Mesenchymal stem cell (in vitro differentiated cells and primary cell): ENCODE measurements at regions not wholly inside any gene's neighbourhood (a gene's known extent, or its start where the extent isn't known, plus 50 kb on each side); places are given as distances from the start of the nearest gene placed in this dataset.

Source experiments
- DNase-seq: peaks from one replicate; pipeline ENCODE4 v3.0.0-alpha.2; 2013
- H2AFZ ChIP-seq: one replicate; pipeline ENCODE4 v1.6.1; 2013; ENCODE audit warnings: low read depth, mild to moderate bottlenecking, control low read depth, inconsistent platforms, low read length, moderate library complexity
- H2AK5ac ChIP-seq: 2 replicates; pipeline ENCODE4 v1.6.1; 2013; ENCODE audit warnings: low read length, moderate library complexity, mild to moderate bottlenecking, inconsistent platforms; ENCODE audit not compliant: severe bottlenecking
- H2BK120ac ChIP-seq: one replicate; pipeline ENCODE4 v1.6.1; 2013; ENCODE audit warnings: low read depth, mild to moderate bottlenecking, inconsistent platforms, low read length, moderate library complexity
- H2BK12ac ChIP-seq, 2 experiments: one replicate each; pipeline ENCODE4 v1.6.1; 2013; ENCODE audit warnings: inconsistent platforms in 2 of 2, low read length in 2 of 2, mild to moderate bottlenecking in 2 of 2, moderate library complexity in 2 of 2, control low read depth in 1 of 2
- H2BK15ac ChIP-seq: one replicate; pipeline ENCODE4 v1.6.1; 2013; ENCODE audit warnings: mild to moderate bottlenecking, low read depth, inconsistent platforms; ENCODE audit not compliant: poor library complexity, severe bottlenecking
- H2BK5ac ChIP-seq: 2 replicates; pipeline ENCODE4 v1.6.1; 2013; ENCODE audit warnings: low read depth, mild to moderate bottlenecking, low read length, control low read depth, inconsistent platforms; ENCODE audit not compliant: poor library complexity, severe bottlenecking
- H3K14ac ChIP-seq, 2 experiments: one replicate each; pipeline ENCODE4 v1.6.1; 2013; ENCODE audit warnings: inconsistent platforms in 2 of 2, low read length in 2 of 2, control low read depth in 1 of 2, mild to moderate bottlenecking in 1 of 2, moderate library complexity in 1 of 2
- H3K18ac ChIP-seq, 2 experiments: one replicate each; pipeline ENCODE4 v1.6.1; 2013; ENCODE audit warnings: inconsistent platforms in 2 of 2, low read length in 2 of 2, control low read depth in 1 of 2, low read depth in 1 of 2, mild to moderate bottlenecking in 1 of 2
- H3K23ac ChIP-seq, 2 experiments: one replicate each; pipeline ENCODE4 v1.6.1; 2013; ENCODE audit warnings: inconsistent platforms in 2 of 2, low read length in 2 of 2, mild to moderate bottlenecking in 2 of 2, moderate library complexity in 2 of 2, control low read depth in 1 of 2
- H3K27ac ChIP-seq: 2 replicates; pipeline ENCODE4 v1.5.1; 2013; ENCODE audit warnings: mild to moderate bottlenecking, moderate library complexity, low read length, control low read depth, inconsistent platforms; ENCODE audit not compliant: poor library complexity, severe bottlenecking
- H3K27me3 ChIP-seq, 2 experiments: 2 replicates each; pipeline versions ENCODE4 v1.6.1 to v1.7.0; 2013; ENCODE audit warnings: low read length in 2 of 2, mild to moderate bottlenecking in 2 of 2, moderate library complexity in 2 of 2, control low read depth in 1 of 2, inconsistent platforms in 1 of 2; ENCODE audit not compliant: control insufficient read depth in 1 of 2, insufficient read depth in 1 of 2
- H3K36me3 ChIP-seq, 2 experiments: 2 replicates each; pipeline versions ENCODE4 v1.6.1 to v1.7.0; 2013; ENCODE audit warnings: low read length in 2 of 2, control low read depth in 1 of 2, inconsistent platforms in 1 of 2, low read depth in 1 of 2, mild to moderate bottlenecking in 1 of 2; ENCODE audit not compliant: insufficient read depth in 2 of 2, control insufficient read depth in 1 of 2
- H3K4ac ChIP-seq, 2 experiments: one replicate each; pipeline ENCODE4 v1.6.1; 2013; ENCODE audit warnings: inconsistent platforms in 2 of 2, low read length in 2 of 2, mild to moderate bottlenecking in 2 of 2, moderate library complexity in 2 of 2, control low read depth in 1 of 2, low read depth in 1 of 2
- H3K4me1 ChIP-seq: 2 replicates; pipeline ENCODE4 v1.6.1; 2013; ENCODE audit warnings: low read depth, low read length, control low read depth; ENCODE audit not compliant: control insufficient read depth, insufficient read depth
- H3K4me2 ChIP-seq: 2 replicates; pipeline ENCODE4 v1.6.1; 2013; ENCODE audit warnings: low read length, mild to moderate bottlenecking, inconsistent platforms; ENCODE audit not compliant: poor library complexity, severe bottlenecking
- H3K4me3 ChIP-seq, 2 experiments: 2 replicates each; pipeline versions ENCODE4 v1.5.1 to v1.7.0; 2013; ENCODE audit warnings: low read length in 2 of 2, mild to moderate bottlenecking in 2 of 2, control low read depth in 1 of 2, low read depth in 1 of 2; ENCODE audit not compliant: insufficient read depth in 1 of 2
- H3K79me1 ChIP-seq: replicated peaks from 2 replicates; pipeline ENCODE4 v1.6.1; 2013; ENCODE audit warnings: mild to moderate bottlenecking, control low read depth, low read length, inconsistent platforms; ENCODE audit not compliant: poor library complexity, severe bottlenecking
- H3K9ac ChIP-seq: 2 replicates; pipeline ENCODE4 v1.7.0; 2013; ENCODE audit warnings: mild to moderate bottlenecking, low read length, moderate library complexity
- H3K9me3 ChIP-seq: 2 replicates; pipeline ENCODE4 v1.7.0; 2013; ENCODE audit warnings: mild to moderate bottlenecking, low read length; ENCODE audit not compliant: control insufficient read depth
- H4K8ac ChIP-seq: one replicate; pipeline ENCODE4 v1.6.1; 2013; ENCODE audit warnings: inconsistent platforms, mild to moderate bottlenecking, low read length, moderate library complexity
- H4K91ac ChIP-seq: one replicate; pipeline ENCODE4 v1.6.1; 2013; ENCODE audit warnings: mild to moderate bottlenecking, low read length, inconsistent platforms
- WGBS: methylation state at CpG from one replicate; pipeline ENCODE4 v1.1.7; 2013; ENCODE audit warnings: mixed read lengths; 5-methylcytosine and 5-hydroxymethylcytosine counted together

GRCh38 chr3:165549037-165549436 lies 288.2 kb downstream of the BCHE start:
- Histone ChIP-seq H2BK120ac (no peak overlapping the region), H3K4me3 (no peak overlapping the region), H3K4ac (no peak overlapping the region), H2BK15ac (no peak overlapping the region), H3K9me3 (peaks cover 12% of the 10 kb centered on the region), H3K9ac (no peak overlapping the region), H3K27me3 (no peaks in the 10 kb centered on the region), H2AFZ (no peak overlapping the region), H3K4me2 (no peak overlapping the region), H2AK5ac (no peak overlapping the region), H3K18ac (no peak overlapping the region), H2BK12ac (no peak overlapping the region), H4K8ac (no peak overlapping the region), H3K23ac (no peak overlapping the region), H3K36me3 (no peaks in the 10 kb centered on the region), H4K91ac (no peak overlapping the region), H2BK5ac (no peak overlapping the region), H3K27ac (no peak overlapping the region), H3K79me1 (no peaks in the 10 kb centered on the region), H3K14ac (no peak overlapping the region), H3K4me1 (no peaks in the 10 kb centered on the region)
- no peak for DNase-seq
- 77% methylated on average over 1 of the region's 1 CpG for WGBS

GRCh38 chr3:165545059-165545458 lies 292.2 kb downstream of the BCHE start:
- no peak overlapping the region for H3K14ac ChIP-seq
- H2BK12ac ChIP-seq = no peak overlapping the region
- no peak overlapping the region for H3K9ac ChIP-seq
- no peak overlapping the region for H3K23ac ChIP-seq
- H3K27me3 ChIP-seq = no peaks in the 10 kb centered on the region
- DNase-seq = no peak
- H2AFZ ChIP-seq = no peak overlapping the region
- H4K8ac ChIP-seq = no peak overlapping the region
- H3K36me3 ChIP-seq = no peaks in the 10 kb centered on the region
- H3K18ac ChIP-seq = no peak overlapping the region
- H3K4ac ChIP-seq = no peak overlapping the region
- no peak overlapping the region for H2BK120ac ChIP-seq
- no peak overlapping the region for H2AK5ac ChIP-seq
- H3K4me3 ChIP-seq = no peak overlapping the region
- H3K4me1 ChIP-seq = no peaks in the 10 kb centered on the region
- no peak overlapping the region for H3K27ac ChIP-seq
- H2BK5ac ChIP-seq = no peak overlapping the region
- H3K4me2 ChIP-seq = no peak overlapping the region
- no peak overlapping the region for H4K91ac ChIP-seq
- peaks cover 16% of the 10 kb centered on the region for H3K9me3 ChIP-seq
- no peak overlapping the region for H2BK15ac ChIP-seq
- WGBS = 92% methylated on average over 2 of the region's 4 CpGs
- no peaks in the 10 kb centered on the region for H3K79me1 ChIP-seq

- H3K27me3 ChIP-seq = no peaks in the 10 kb centered on the region
- H3K9ac ChIP-seq = no peak overlapping the region
- no peak overlapping the region for H3K4me2 ChIP-seq
- no peak overlapping the region for H3K23ac ChIP-seq
- H3K27ac ChIP-seq = no peak overlapping the region
- H2AFZ ChIP-seq = no peak overlapping the region
- no peaks in the 10 kb centered on the region for H3K36me3 ChIP-seq
- 93% methylated on average over 6 of the region's 7 CpGs for WGBS
- no peak overlapping the region for H2BK5ac ChIP-seq
- H2BK15ac ChIP-seq = no peak overlapping the region
- no peak overlapping the region for H4K8ac ChIP-seq
- H4K91ac ChIP-seq = no peak overlapping the region
- peaks cover 16% of the 10 kb centered on the region for H3K9me3 ChIP-seq
- H3K14ac ChIP-seq = no peak overlapping the region
- no peak overlapping the region for H2AK5ac ChIP-seq
- no peaks in the 10 kb centered on the region for H3K4me1 ChIP-seq
- no peak for DNase-seq
- no peak overlapping the region for H3K4me3 ChIP-seq
- H3K4ac ChIP-seq = no peak overlapping the region
- no peak overlapping the region for H2BK120ac ChIP-seq
- H3K18ac ChIP-seq = no peak overlapping the region
- no peak overlapping the region for H2BK12ac ChIP-seq
- no peaks in the 10 kb centered on the region for H3K79me1 ChIP-seq
These were observed 292.8 kb downstream of the BCHE start for GRCh38 chr3:165544432-165544831.

- H3K18ac ChIP-seq = no peak overlapping the region
- no peaks in the 10 kb centered on the region for H3K36me3 ChIP-seq
- no peaks in the 10 kb centered on the region for H3K79me1 ChIP-seq
- H4K91ac ChIP-seq = no peak overlapping the region
- no peak overlapping the region for H3K9ac ChIP-seq
- no peak overlapping the region for H2AK5ac ChIP-seq
- H2AFZ ChIP-seq = no peak overlapping the region
- no peak overlapping the region for H2BK5ac ChIP-seq
- no peak overlapping the region for H2BK12ac ChIP-seq
- no peak overlapping the region for H4K8ac ChIP-seq
- H2BK120ac ChIP-seq = no peak overlapping the region
- H3K4ac ChIP-seq = no peak overlapping the region
- WGBS = 68% methylated on average over 2 of the region's 2 CpGs
- no peak overlapping the region for H3K27ac ChIP-seq
- no peak overlapping the region for H3K14ac ChIP-seq
- H2BK15ac ChIP-seq = no peak overlapping the region
- no peaks in the 10 kb centered on the region for H3K4me1 ChIP-seq
- no peak overlapping the region for H3K23ac ChIP-seq
- no peaks in the 10 kb centered on the region for H3K27me3 ChIP-seq
- no peak overlapping the region for H3K4me2 ChIP-seq
- no peak overlapping the region for H3K4me3 ChIP-seq
- no peak for DNase-seq
- H3K9me3 ChIP-seq = peaks cover 6% of the 10 kb centered on the region
These were observed 299.1 kb downstream of the BCHE start for GRCh38 chr3:165538166-165538565.
